T-cell (primary cell): ENCODE measurements at regions not wholly inside any gene's neighbourhood (a gene's known extent, or its start where the extent isn't known, plus 50 kb on each side); places are given as distances from the start of the nearest gene placed in this dataset.

Source experiments
- ATAC-seq, 4 experiments: fragments of 200-7000 bp in 3 of 4; fragments of 150-1000 bp in 1 of 4; cut with Tn5 transposase; replicated peaks in 1 of 4; 1 replicate in 3 of 4; 2 replicates in 1 of 4; pipeline ENCODE4 v1.10.0; 2021; ENCODE audit warnings: moderate library complexity in 3 of 4, mild to moderate bottlenecking in 2 of 4, moderate number of reproducible peaks in 1 of 4
- CTCF ChIA-PET, 2 donors: fragments of 300-600 bp; sonication (Branson Sonifier 250); formaldehyde crosslinking; loops; one replicate each; lab custom pipeline; 2022; ENCODE audit warnings: antibody characterized with exemption in 2 of 2; lab: Charles Lee
- POLR2A ChIA-PET, 2 donors: fragments of 300-600 bp; sonication (Branson Sonifier 250); formaldehyde crosslinking; loops; one replicate each; lab custom pipeline; 2022; ENCODE audit warnings: antibody characterized with exemption in 2 of 2; lab: Charles Lee
- DNase-seq, 35 experiments: peaks; one replicate each; pipeline versions ENCODE4 v3.0.0 to v3.0.0-alpha.2; 2013 to 2023
- H3K27ac ChIP-seq: one replicate; pipeline ENCODE4 v1.5.1; 2013; ENCODE audit warnings: low read length
- H3K27me3 ChIP-seq, 2 experiments: replicated peaks in 1 of 2; 1 replicate in 1 of 2; 2 replicates in 1 of 2; pipeline versions ENCODE4 v1.6.1 to v1.7.0; 2013; ENCODE audit warnings: low read length in 1 of 2, mixed read lengths in 1 of 2; ENCODE audit not compliant: control insufficient read depth in 2 of 2, insufficient read depth in 2 of 2; ENCODE audit errors: extremely low read depth in 1 of 2
- H3K36me3 ChIP-seq, 2 donors: 1 replicate in 1 of 2; 2 replicates in 1 of 2; pipeline versions ENCODE4 v1.6.1 to v1.7.0; 2013; ENCODE audit warnings: low read length in 1 of 2; ENCODE audit not compliant: control insufficient read depth in 2 of 2, insufficient read depth in 1 of 2; ENCODE audit errors: extremely low read depth in 1 of 2
- H3K4me1 ChIP-seq, 2 experiments: 1 replicate in 1 of 2; 2 replicates in 1 of 2; pipeline versions ENCODE4 v1.6.1 to v1.7.0; 2013; ENCODE audit warnings: low read length in 2 of 2, mixed read lengths in 1 of 2; ENCODE audit not compliant: insufficient read depth in 2 of 2, control insufficient read depth in 1 of 2; ENCODE audit errors: extremely low read depth in 1 of 2
- H3K4me3 ChIP-seq, 2 donors: 1 replicate in 1 of 2; 2 replicates in 1 of 2; pipeline versions ENCODE4 v1.5.1 to v1.7.0; 2013; ENCODE audit warnings: mild to moderate bottlenecking in 2 of 2, low read length in 1 of 2, moderate library complexity in 1 of 2; ENCODE audit not compliant: control insufficient read depth in 1 of 2; ENCODE audit errors: extremely low read depth in 1 of 2
- H3K9me3 ChIP-seq: 2 replicates; pipeline ENCODE4 v1.7.0; 2013
- H3K27ac Mint-ChIP-seq, 2 donors: one replicate each; pipeline ENCODE4 v1.8.0; 2020 to 2021; ENCODE audit warnings: mild to moderate bottlenecking in 2 of 2, mixed read lengths in 2 of 2
- H3K27me3 Mint-ChIP-seq, 2 donors: one replicate each; pipeline ENCODE4 v1.8.0; 2021 to 2022; ENCODE audit warnings: mixed read lengths in 2 of 2
- H3K36me3 Mint-ChIP-seq: one replicate; pipeline ENCODE4 v1.8.0; 2021; ENCODE audit warnings: mixed read lengths
- H3K4me1 Mint-ChIP-seq, 3 donors: one replicate each; pipeline ENCODE4 v1.8.0; 2020 to 2022; ENCODE audit warnings: mixed read lengths in 3 of 3, mild to moderate bottlenecking in 1 of 3
- H3K4me3 Mint-ChIP-seq, 3 donors: one replicate each; pipeline ENCODE4 v1.8.0; 2020 to 2022; ENCODE audit warnings: mild to moderate bottlenecking in 3 of 3, mixed read lengths in 3 of 3, moderate library complexity in 3 of 3
- H3K9me3 Mint-ChIP-seq, 3 donors: one replicate each; pipeline ENCODE4 v1.8.0; 2020 to 2022; ENCODE audit warnings: mixed read lengths in 3 of 3
- WGBS: methylation state at CpG from one replicate; pipeline ENCODE4 v1.1.5; 2013; ENCODE audit warnings: missing lambda C conversion rate; ENCODE audit not compliant: insufficient coverage; 5-methylcytosine and 5-hydroxymethylcytosine counted together

DNA sequence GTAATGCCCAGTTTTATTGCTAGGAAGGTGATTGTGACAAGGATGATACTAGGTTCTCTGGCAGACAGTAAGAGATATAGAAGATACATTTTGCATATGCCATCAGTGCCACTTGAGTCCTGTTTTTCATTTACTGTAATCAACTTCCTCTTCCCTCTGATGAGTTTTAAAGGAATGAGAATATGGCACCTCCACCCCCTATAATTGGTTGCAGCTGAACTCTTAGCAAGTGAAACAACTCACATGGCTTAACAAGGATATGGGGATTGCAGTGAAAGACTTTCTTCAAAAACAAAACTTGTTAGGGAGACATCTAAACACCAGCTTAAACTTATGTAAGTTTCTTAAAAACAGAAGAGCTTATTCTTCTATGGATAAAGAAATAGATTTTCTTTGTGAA is 90.0 kb downstream of the AREG start:
- Mint-ChIP-seq H3K27ac (no peak overlapping the region), H3K27me3 (peaks cover 4 to 5% of the 10 kb centered on the region in 2 donors), H3K36me3 (no peaks in the 10 kb centered on the region), H3K4me1 (no peaks in the 10 kb centered on the region), H3K4me3 (no peak overlapping the region), H3K9me3 (no peaks in the 10 kb centered on the region)
- Histone ChIP-seq H3K27ac (no peak overlapping the region), H3K4me3 (no peak overlapping the region), H3K36me3 (no peaks in the 10 kb centered on the region), H3K27me3 (no peaks in the 10 kb centered on the region), H3K4me1 (no peaks in the 10 kb centered on the region), H3K9me3 (no peaks in the 10 kb centered on the region)
- ChIA-PET CTCF (interaction anchor here in 1 of 2 donors (1.0 kb wide), 1 partner anchor 8 kb away, joined by 3 read pairs; no protein-coding TSS in a partner anchor), POLR2A (no interaction called here)
- ATAC-seq (no peak), DNase-seq (no peak)

DNA sequence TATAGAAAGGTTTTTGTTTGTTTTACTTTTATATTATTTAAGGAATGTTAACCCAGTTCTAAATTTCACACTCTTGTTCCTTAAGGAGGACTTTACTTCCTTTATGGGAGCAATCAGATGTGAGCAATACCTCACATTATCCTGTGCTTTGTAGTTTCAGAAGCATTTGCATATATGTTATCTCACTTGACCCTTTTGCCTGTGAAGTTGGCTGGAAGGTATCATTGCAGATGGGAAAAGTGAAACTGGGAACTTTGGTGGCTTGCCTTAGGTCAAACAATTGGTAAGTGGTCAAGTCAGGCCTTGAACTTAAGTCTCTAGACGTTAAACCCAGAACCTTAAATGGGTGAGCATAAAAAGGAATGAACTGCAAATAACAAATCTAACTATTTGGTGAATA is 90.6 kb downstream of the AREG start:
- no peaks in the 10 kb centered on the region for H3K36me3 Mint-ChIP-seq

DNA sequence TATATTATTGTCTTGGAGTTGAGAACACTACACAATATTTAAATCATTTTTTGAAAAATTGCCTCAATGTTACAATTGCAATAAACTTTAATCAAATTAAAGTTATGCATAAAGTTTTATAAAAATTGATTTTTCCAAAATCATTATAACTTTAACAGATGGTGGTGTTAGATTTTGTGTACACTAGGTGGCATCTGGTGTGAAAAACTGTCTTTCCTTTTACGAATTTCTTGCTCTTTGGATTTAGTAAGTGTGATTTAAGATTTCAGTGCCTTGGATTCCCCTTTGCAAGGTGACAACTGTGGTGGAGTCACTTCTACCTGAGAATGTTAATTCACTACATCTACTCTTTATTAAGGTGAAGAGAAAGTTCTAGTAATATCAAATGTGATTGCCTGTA is 91.6 kb downstream of the AREG start:
- Mint-ChIP-seq H3K4me1 (no peaks in the 10 kb centered on the region), H3K4me3 (no peak overlapping the region), H3K27me3 (peaks cover 4% of the 10 kb centered on the region in 2 donors), H3K27ac (no peak overlapping the region), H3K36me3 (no peaks in the 10 kb centered on the region), H3K9me3 (no peaks in the 10 kb centered on the region)
- no peak overlapping the region for H3K4me3 ChIP-seq
- H3K9me3 ChIP-seq = no peaks in the 10 kb centered on the region
- 60% methylated on average over 1 of the region's 1 CpG for WGBS
- CTCF ChIA-PET = no interaction called here
- POLR2A ChIA-PET = no interaction called here
- H3K27ac ChIP-seq = no peak overlapping the region
- H3K27me3 ChIP-seq = no peaks in the 10 kb centered on the region
- DNase-seq = no peak
- H3K4me1 ChIP-seq = no peaks in the 10 kb centered on the region
- ATAC-seq = no peak
- H3K36me3 ChIP-seq = no peaks in the 10 kb centered on the region

More for the DNA sequence above, 90.6 kb downstream of the AREG start:
- Histone ChIP-seq H3K27ac (no peak overlapping the region), H3K9me3 (no peaks in the 10 kb centered on the region), H3K27me3 (no peaks in the 10 kb centered on the region), H3K4me3 (no peak overlapping the region), H3K4me1 (no peaks in the 10 kb centered on the region), H3K36me3 (no peaks in the 10 kb centered on the region)
- ChIA-PET POLR2A (no interaction called here), CTCF (interaction anchor here in 1 of 2 donors (0.6 kb wide), 1 partner anchor 135 kb away, joined by 3 read pairs; no protein-coding TSS in a partner anchor)
- Mint-ChIP-seq H3K4me1 (no peaks in the 10 kb centered on the region), H3K9me3 (no peaks in the 10 kb centered on the region), H3K27ac (no peak overlapping the region), H3K4me3 (no peak overlapping the region), H3K27me3 (peaks cover 4 to 5% of the 10 kb centered on the region in 2 donors)
- no peak for DNase-seq
- no CpG with 5 or more reads among the region's 1 CpG for WGBS
- ATAC-seq = no peak

DNA sequence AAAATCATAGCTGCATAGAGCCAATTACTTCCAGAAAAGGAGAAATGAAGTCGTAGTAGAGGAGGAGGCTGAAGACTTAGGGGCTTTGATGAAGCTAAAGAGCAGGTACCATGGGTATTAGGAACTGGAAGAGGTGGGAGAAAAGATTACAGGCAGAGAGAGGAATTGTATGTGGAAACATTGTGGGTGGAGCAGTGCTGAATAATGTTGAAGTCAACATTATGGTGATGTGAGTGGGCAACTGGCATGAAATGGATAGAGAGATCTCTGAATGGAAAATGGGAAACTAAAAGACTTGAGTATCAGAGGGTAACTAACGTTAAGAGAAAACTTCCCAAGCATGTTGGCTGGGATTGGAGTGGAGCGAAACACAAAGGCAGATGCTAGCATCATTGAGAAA is 92.5 kb downstream of the AREG start:
- Histone ChIP-seq H3K4me3 (no peak overlapping the region), H3K4me1 (no peaks in the 10 kb centered on the region), H3K27me3 (no peaks in the 10 kb centered on the region), H3K9me3 (no peaks in the 10 kb centered on the region), H3K27ac (no peak overlapping the region), H3K36me3 (no peaks in the 10 kb centered on the region)
- no peak overlapping the region for H3K4me3 Mint-ChIP-seq
- WGBS = 40% methylated on average over 1 of the region's 3 CpGs
- ChIA-PET POLR2A (no interaction called here), CTCF (no interaction called here)
- peaks cover under 1 to 4% of the 10 kb centered on the region in 2 donors for H3K27me3 Mint-ChIP-seq
- ATAC-seq (no peak), DNase-seq (no peak)
- H3K27ac Mint-ChIP-seq = no peak overlapping the region
- no peaks in the 10 kb centered on the region for H3K9me3 Mint-ChIP-seq
- H3K36me3 Mint-ChIP-seq = no peaks in the 10 kb centered on the region
- peaks cover 0 to 2% (median 0%) of the 10 kb centered on the region in 3 donors for H3K4me1 Mint-ChIP-seq

DNA sequence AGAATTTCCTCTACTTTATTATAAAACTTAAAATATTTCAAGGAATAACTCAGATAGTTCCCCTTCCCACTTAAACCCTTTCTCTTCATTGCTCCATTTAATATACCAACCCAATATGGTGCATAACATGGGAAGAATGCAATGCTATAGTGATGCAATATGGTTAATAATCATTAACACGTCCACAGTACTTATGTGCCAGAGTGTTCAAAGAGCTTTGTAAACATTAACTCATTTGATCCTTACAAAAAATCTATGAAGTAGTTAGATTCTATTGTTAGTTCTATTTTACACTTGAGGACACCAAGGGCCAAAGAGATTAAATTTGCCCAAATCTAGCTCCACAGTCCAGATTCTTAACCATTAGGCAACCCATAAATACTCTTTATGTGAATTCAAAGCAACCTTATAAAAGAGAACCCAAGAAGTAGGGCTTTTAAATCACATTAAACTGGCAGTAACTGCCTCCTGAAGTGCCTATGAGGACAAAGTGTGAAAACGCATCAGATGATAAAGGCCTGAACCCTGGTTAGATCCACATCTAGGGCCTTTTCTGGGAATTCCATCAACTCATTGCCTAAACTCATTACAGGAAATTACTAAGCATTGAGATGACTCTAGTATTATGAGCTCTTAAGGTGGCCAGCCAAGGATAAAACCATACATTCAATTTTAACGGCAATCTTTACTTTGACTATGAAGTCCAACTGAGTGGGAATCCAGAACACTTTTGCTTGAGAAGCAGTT is 94.3 kb downstream of the AREG start:
- H3K27me3 ChIP-seq = no peaks in the 10 kb centered on the region
- 67% methylated on average over 1 of the region's 3 CpGs for WGBS

DNA sequence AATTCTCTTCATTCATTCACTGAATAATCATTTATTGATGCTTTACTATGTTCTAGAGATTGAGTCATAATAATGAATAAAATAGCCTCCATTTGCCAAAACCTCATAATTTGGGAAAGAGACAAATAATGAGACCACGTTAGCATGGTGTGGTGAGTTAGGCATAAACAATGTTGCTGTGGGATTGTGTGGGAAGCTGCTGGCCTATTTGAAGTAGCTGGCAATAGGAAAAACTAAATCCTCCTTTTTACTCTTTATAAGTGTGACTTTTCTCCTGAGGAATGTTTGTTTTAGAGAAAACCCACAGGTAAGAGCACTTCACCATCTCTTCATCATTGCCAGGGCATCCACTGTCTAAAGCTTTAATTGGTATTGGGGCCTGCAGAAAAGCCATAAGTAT is 95.3 kb downstream of the AREG start:
- Mint-ChIP-seq H3K4me1 (peaks cover 0 to 9% (median 9%) of the 10 kb centered on the region in 3 donors), H3K9me3 (no peaks in the 10 kb centered on the region), H3K36me3 (no peaks in the 10 kb centered on the region), H3K27me3 (peaks cover 0 to 4% of the 10 kb centered on the region in 2 donors), H3K4me3 (no peak overlapping the region), H3K27ac (no peak overlapping the region)
- no CpG with 5 or more reads among the region's 1 CpG for WGBS
- CTCF ChIA-PET = no interaction called here
- Histone ChIP-seq H3K36me3 (no peaks in the 10 kb centered on the region), H3K4me1 (peaks cover 0 to 2% of the 10 kb centered on the region in 2 experiments), H3K27me3 (no peaks in the 10 kb centered on the region), H3K9me3 (no peaks in the 10 kb centered on the region), H3K27ac (no peak overlapping the region), H3K4me3 (no peak overlapping the region)
- DNase-seq (no peak), ATAC-seq (no peak)
- POLR2A ChIA-PET = interaction anchor here in 1 of 2 donors (0.6 kb wide), 1 partner anchor 17 kb away, joined by 3 read pairs; no protein-coding TSS in a partner anchor

More for the DNA sequence above, 94.3 kb downstream of the AREG start:
- H3K27me3 Mint-ChIP-seq = peaks cover 0 to 4% of the 10 kb centered on the region in 2 donors
- peaks cover 0 to 9% (median 9%) of the 10 kb centered on the region in 3 donors for H3K4me1 Mint-ChIP-seq
- Histone ChIP-seq H3K4me3 (no peak overlapping the region), H3K4me1 (peaks cover 0 to 2% of the 10 kb centered on the region in 2 experiments), H3K27ac (no peak overlapping the region), H3K36me3 (no peaks in the 10 kb centered on the region), H3K9me3 (no peaks in the 10 kb centered on the region)
- no peak overlapping the region for H3K4me3 Mint-ChIP-seq
- no peak for ATAC-seq
- POLR2A ChIA-PET = no interaction called here
- CTCF ChIA-PET = no interaction called here
- no peaks in the 10 kb centered on the region for H3K9me3 Mint-ChIP-seq
- DNase-seq = no peak
- H3K36me3 Mint-ChIP-seq = no peaks in the 10 kb centered on the region
- no peak overlapping the region for H3K27ac Mint-ChIP-seq
